KOPT-K1 (cell line): ENCODE measurements at regions not wholly inside any gene's neighbourhood (a gene's known extent, or its start where the extent isn't known, plus 50 kb on each side); places are given as distances from the start of the nearest gene placed in this dataset.

Source experiments
- H3K27ac ChIP-seq: fragments of 200-600 bp; sonication (generic); 2 replicates; pipeline ENCODE4 v1.5.1; 2016; ENCODE audit warnings: antibody characterized with exemption, mild to moderate bottlenecking, low read depth, low read length; ENCODE audit not compliant: poor library complexity, severe bottlenecking
- H3K36me3 ChIP-seq: fragments of 200-600 bp; sonication (generic); 2 replicates; pipeline ENCODE4 v1.5.1; 2017; ENCODE audit warnings: antibody characterized with exemption, mild to moderate bottlenecking, low read length, moderate library complexity; ENCODE audit not compliant: insufficient read depth
- H3K9me3 ChIP-seq: fragments of 200-600 bp; sonication (generic); 2 replicates; pipeline ENCODE4 v1.5.1; 2017; ENCODE audit warnings: antibody characterized with exemption, low read length, mild to moderate bottlenecking; ENCODE audit not compliant: insufficient read depth, poor library complexity, severe bottlenecking

GRCh38 chr13:40271931-40272775, 394.3 kb downstream of the FOXO1 start:
- no peak overlapping the region for H3K27ac ChIP-seq
- H3K36me3 ChIP-seq = no peaks in the 10 kb centered on the region
- no peaks in the 10 kb centered on the region for H3K9me3 ChIP-seq

GRCh38 chr13:40272776-40273139, 393.7 kb downstream of the FOXO1 start:
- no peaks in the 10 kb centered on the region for H3K9me3 ChIP-seq
- no peaks in the 10 kb centered on the region for H3K36me3 ChIP-seq
- H3K27ac ChIP-seq = no peak overlapping the region

- H3K36me3 ChIP-seq = no peaks in the 10 kb centered on the region
- no peak overlapping the region for H3K27ac ChIP-seq
- no peaks in the 10 kb centered on the region for H3K9me3 ChIP-seq
Observed at GRCh38 chr13:40273253-40274025, 393.0 kb downstream of the FOXO1 start.

- H3K36me3 ChIP-seq = no peaks in the 10 kb centered on the region
Observed at GRCh38 chr13:40274103-40274502, 392.3 kb downstream of the FOXO1 start.

GRCh38 chr13:40275155-40275554, 391.3 kb downstream of the FOXO1 start:
- H3K9me3 ChIP-seq = no peaks in the 10 kb centered on the region
- H3K27ac ChIP-seq = no peak overlapping the region
- H3K36me3 ChIP-seq = no peaks in the 10 kb centered on the region

More at GRCh38 chr13:40274103-40274502, 392.3 kb downstream of the FOXO1 start:
- Histone ChIP-seq H3K9me3 (no peaks in the 10 kb centered on the region), H3K27ac (no peak overlapping the region)

GRCh38 chr13:40275636-40276035, 390.8 kb downstream of the FOXO1 start:
- H3K9me3 ChIP-seq = no peaks in the 10 kb centered on the region
- no peak overlapping the region for H3K27ac ChIP-seq
- H3K36me3 ChIP-seq = no peaks in the 10 kb centered on the region

- Histone ChIP-seq H3K27ac (no peak overlapping the region), H3K9me3 (no peaks in the 10 kb centered on the region), H3K36me3 (no peaks in the 10 kb centered on the region)
Observed at GRCh38 chr13:40283666-40284065, 382.8 kb downstream of the FOXO1 start.

GRCh38 chr13:40285634-40286033, 380.8 kb downstream of the FOXO1 start:
- Histone ChIP-seq H3K9me3 (no peaks in the 10 kb centered on the region), H3K36me3 (no peaks in the 10 kb centered on the region)

GRCh38 chr13:40287428-40287827, 379.0 kb downstream of the FOXO1 start:
- no peak overlapping the region for H3K27ac ChIP-seq
- no peaks in the 10 kb centered on the region for H3K36me3 ChIP-seq
- H3K9me3 ChIP-seq = no peaks in the 10 kb centered on the region

More at GRCh38 chr13:40285634-40286033, 380.8 kb downstream of the FOXO1 start:
- H3K27ac ChIP-seq = no peak overlapping the region

- Histone ChIP-seq H3K36me3 (no peaks in the 10 kb centered on the region), H3K9me3 (no peaks in the 10 kb centered on the region), H3K27ac (no peak overlapping the region)
Observed at GRCh38 chr13:40288259-40288658, 378.2 kb downstream of the FOXO1 start.

GRCh38 chr13:40290758-40291157, 375.7 kb downstream of the FOXO1 start:
- peaks cover 4% of the 10 kb centered on the region for H3K9me3 ChIP-seq
- no peaks in the 10 kb centered on the region for H3K36me3 ChIP-seq
- H3K27ac ChIP-seq = no peak overlapping the region

- Histone ChIP-seq H3K36me3 (no peaks in the 10 kb centered on the region), H3K9me3 (peaks cover 13% of the 10 kb centered on the region), H3K27ac (no peak overlapping the region)
Observed at GRCh38 chr13:40292108-40292507, 374.3 kb downstream of the FOXO1 start.

- Histone ChIP-seq H3K27ac (no peak overlapping the region), H3K36me3 (no peaks in the 10 kb centered on the region), H3K9me3 (peaks cover 13% of the 10 kb centered on the region)
Observed at GRCh38 chr13:40292536-40292935, 373.9 kb downstream of the FOXO1 start.

- no peak overlapping the region for H3K27ac ChIP-seq
- no peaks in the 10 kb centered on the region for H3K36me3 ChIP-seq
- H3K9me3 ChIP-seq = peaks cover 25% of the 10 kb centered on the region
Observed at GRCh38 chr13:40302351-40302750, 364.1 kb downstream of the FOXO1 start.

GRCh38 chr13:40304391-40304790, 362.1 kb downstream of the FOXO1 start:
- peaks cover 28% of the 10 kb centered on the region for H3K9me3 ChIP-seq
- no peak overlapping the region for H3K27ac ChIP-seq
- H3K36me3 ChIP-seq = no peaks in the 10 kb centered on the region
